Endothelial cell of umbilical vein (primary cell): ENCODE measurements at regions not wholly inside any gene's neighbourhood (a gene's known extent, or its start where the extent isn't known, plus 50 kb on each side); places are given as distances from the start of the nearest gene placed in this dataset.

ENCODE experiments used
- CTCF ChIP-seq, 2 donors: IDR thresholded peaks; 1 replicate in 1 of 2; 2 replicates in 1 of 2; pipeline ENCODE4 v1.5.1; 2011; ENCODE audit warnings: low read length in 2 of 2, mild to moderate bottlenecking in 2 of 2, moderate library complexity in 2 of 2, control low read depth in 1 of 2, inconsistent platforms in 1 of 2, low read depth in 1 of 2; ENCODE audit not compliant: insufficient read depth in 1 of 2; ENCODE audit errors: extremely low read depth in 1 of 2
- EZH2 ChIP-seq: IDR thresholded peaks from 2 replicates; pipeline ENCODE4 v1.6.1; 2012; ENCODE audit warnings: borderline replicate concordance, low read depth, mild to moderate bottlenecking, moderate library complexity, low read length, inconsistent platforms; ENCODE audit not compliant: severe bottlenecking
- FOS ChIP-seq: IDR thresholded peaks from 2 replicates; pipeline ENCODE4 v1.6.1; 2011; ENCODE audit warnings: mild to moderate bottlenecking, low read length, moderate library complexity, borderline replicate concordance; ENCODE audit not compliant: insufficient read depth
- JUN ChIP-seq: IDR thresholded peaks from 2 replicates; pipeline ENCODE4 v1.6.1; 2011; ENCODE audit warnings: borderline replicate concordance, low read depth; ENCODE audit not compliant: insufficient read length, insufficient read depth
- MAX ChIP-seq: IDR thresholded peaks from 2 replicates; pipeline ENCODE4 v1.6.1; 2011; ENCODE audit not compliant: insufficient read depth, insufficient read length
- MYC ChIP-seq: IDR thresholded peaks from one replicate; pipeline ENCODE4 v1.6.1; 2011; ENCODE audit warnings: mild to moderate bottlenecking, low read depth, low read length
- POLR2A ChIP-seq: IDR thresholded peaks from 2 replicates; pipeline ENCODE4 v1.6.1; 2012; ENCODE audit warnings: low read depth, mild to moderate bottlenecking, control low read depth, low read length
- POLR2AphosphoS5 ChIP-seq: IDR thresholded peaks from 2 replicates; pipeline ENCODE4 v1.6.1; 2012; ENCODE audit warnings: low read depth, mild to moderate bottlenecking, control low read depth, low read length, moderate library complexity; ENCODE audit not compliant: insufficient read depth

GRCh38 chr10:33938001-33938400 lies 603.5 kb upstream of the NRP1 start:
- TF ChIP-seq CTCF (IDR thresholded peaks at IDR 0.05; ENCODE audit: extremely low read depth in 1 of 2, insufficient read depth in 1 of 2, low read depth in 1 of 2, low read length in 2 of 2), result no peak
- no peak for TF ChIP-seq POLR2A
- no peak for TF ChIP-seq MYC
- no peak for TF ChIP-seq EZH2
- no peak for TF ChIP-seq MAX
- no peak for TF ChIP-seq JUN
- TF ChIP-seq POLR2AphosphoS5, result no peak
- no peak for TF ChIP-seq FOS
